PC-9 (cell line): ENCODE measurements at regions not wholly inside any gene's neighbourhood (a gene's known extent, or its start where the extent isn't known, plus 50 kb on each side); places are given as distances from the start of the nearest gene placed in this dataset.

Source experiments
- CTCF ChIP-seq: fragments of 200-600 bp; sonication (generic); conservative IDR thresholded peaks from 2 replicates; pipeline ENCODE4 v1.6.1; 2017; ENCODE audit warnings: mixed run types, antibody characterized with exemption, mild to moderate bottlenecking, moderate library complexity
- EZH2 ChIP-seq: fragments of 200-600 bp; sonication (generic); IDR thresholded peaks from 2 replicates; pipeline ENCODE4 v1.8.0; 2017; ENCODE audit warnings: antibody characterized with exemption, low read depth

GRCh38 chr4:96775501-96775900 lies 935.6 kb downstream of the PDHA2 start:
- no peak for TF ChIP-seq CTCF
- TF ChIP-seq EZH2, result no peak
